ENCODE measurements at regions not wholly inside any gene's neighbourhood (a gene's known extent, or its start where the extent isn't known, plus 50 kb on each side); places are given as distances from the start of the nearest gene placed in this dataset.

- Histone ChIP-seq H3K9me2 (ENCODE audit: insufficient read depth, low read length) (no peaks in the 10 kb centered on the region), H3K4me2 (ENCODE audit: low read length) (no peak overlapping the region), H3K27ac (ENCODE audit: low read depth, low read length, poor library complexity, severe bottlenecking) (no peak overlapping the region), H3K4me3 (ENCODE audit: low read depth, low read length, poor library complexity, severe bottlenecking) (no peak overlapping the region), H3K9me3 (ENCODE audit: low read length) (no peaks in the 10 kb centered on the region), H3K79me2 (ENCODE audit: insufficient read depth, low read depth, low read length) (no peaks in the 10 kb centered on the region), H3K36me3 (ENCODE audit: insufficient read depth, low read length) (no peaks in the 10 kb centered on the region), H3K4me1 (ENCODE audit: insufficient read depth, low read length, poor library complexity, severe bottlenecking) (no peaks in the 10 kb centered on the region), H4K20me1 (ENCODE audit: insufficient read depth, low read length) (no peaks in the 10 kb centered on the region), H2AFZ (ENCODE audit: low read length) (no peak overlapping the region)
- TF ChIP-seq CTCF (conservative IDR thresholded peaks at IDR 0.05; ENCODE audit: low read length) (no peak), EZH2phosphoT487 (IDR thresholded peaks at IDR 0.05; ENCODE audit: borderline replicate concordance, low read depth, low read length) (no peak)
- no TSS peak for BruUV-seq (replicated peaks)
- no peak for DNase-seq (ENCODE audit: low spot score)
- ChIA-PET CTCF (ENCODE audit: unreplicated experiment) (no interaction called here), POLR2A (no interaction called here)
- intact Hi-C loops (cut with micrococcal nuclease; ENCODE audit: unreplicated experiment), result no loop called here
Measured at GRCh38 chr7:113790025-113790424, 128.8 kb downstream of the PPP1R3A start.

- Histone ChIP-seq H3K4me3 (ENCODE audit: low read depth, low read length, poor library complexity, severe bottlenecking) (no peak overlapping the region), H3K27ac (ENCODE audit: low read depth, low read length, poor library complexity, severe bottlenecking) (no peak overlapping the region), H3K9me2 (ENCODE audit: insufficient read depth, low read length) (no peaks in the 10 kb centered on the region), H3K36me3 (ENCODE audit: insufficient read depth, low read length) (no peaks in the 10 kb centered on the region), H2AFZ (ENCODE audit: low read length) (no peak overlapping the region), H4K20me1 (ENCODE audit: insufficient read depth, low read length) (no peaks in the 10 kb centered on the region), H3K79me2 (ENCODE audit: insufficient read depth, low read depth, low read length) (no peaks in the 10 kb centered on the region), H3K4me2 (ENCODE audit: low read length) (no peak overlapping the region), H3K9me3 (ENCODE audit: low read length) (no peaks in the 10 kb centered on the region), H3K4me1 (ENCODE audit: insufficient read depth, low read length, poor library complexity, severe bottlenecking) (no peaks in the 10 kb centered on the region)
- no peak for DNase-seq (ENCODE audit: low spot score)
- BruUV-seq (replicated peaks), result no TSS peak
- ChIA-PET POLR2A (no interaction called here), CTCF (ENCODE audit: unreplicated experiment) (no interaction called here)
- intact Hi-C loops (cut with micrococcal nuclease; ENCODE audit: unreplicated experiment), result no loop called here
- TF ChIP-seq CTCF (conservative IDR thresholded peaks at IDR 0.05; ENCODE audit: low read length), result no peak
- TF ChIP-seq EZH2phosphoT487 (IDR thresholded peaks at IDR 0.05; ENCODE audit: borderline replicate concordance, low read depth, low read length), result no peak
Measured at GRCh38 chr7:113787106-113787505, 131.7 kb downstream of the PPP1R3A start.

GRCh38 chr7:113784956-113785355, 133.9 kb downstream of the PPP1R3A start:
- H3K4me1 ChIP-seq (ENCODE audit: insufficient read depth, low read length, poor library complexity, severe bottlenecking), result no peaks in the 10 kb centered on the region
- CTCF ChIA-PET (ENCODE audit: unreplicated experiment), result no interaction called here
- no TSS peak for BruUV-seq (replicated peaks)

More at GRCh38 chr7:113784956-113785355, 133.9 kb downstream of the PPP1R3A start:
- Histone ChIP-seq H3K36me3 (ENCODE audit: insufficient read depth, low read length) (no peaks in the 10 kb centered on the region), H3K9me3 (ENCODE audit: low read length) (no peaks in the 10 kb centered on the region), H3K27ac (ENCODE audit: low read depth, low read length, poor library complexity, severe bottlenecking) (no peak overlapping the region), H3K4me2 (ENCODE audit: low read length) (no peak overlapping the region), H2AFZ (ENCODE audit: low read length) (no peak overlapping the region), H3K79me2 (ENCODE audit: insufficient read depth, low read depth, low read length) (no peaks in the 10 kb centered on the region), H4K20me1 (ENCODE audit: insufficient read depth, low read length) (no peaks in the 10 kb centered on the region), H3K9me2 (ENCODE audit: insufficient read depth, low read length) (no peaks in the 10 kb centered on the region), H3K4me3 (ENCODE audit: low read depth, low read length, poor library complexity, severe bottlenecking) (no peak overlapping the region)
- intact Hi-C loops (cut with micrococcal nuclease; ENCODE audit: unreplicated experiment), result no loop called here
- POLR2A ChIA-PET, result no interaction called here
- TF ChIP-seq EZH2phosphoT487 (IDR thresholded peaks at IDR 0.05; ENCODE audit: borderline replicate concordance, low read depth, low read length), result no peak
- no peak for TF ChIP-seq CTCF (conservative IDR thresholded peaks at IDR 0.05; ENCODE audit: low read length)
- DNase-seq (ENCODE audit: low spot score), result no peak

All from OCI-LY7 (cell line).